ENCODE measurements at regions not wholly inside any gene's neighbourhood (a gene's known extent, or its start where the extent isn't known, plus 50 kb on each side); places are given as distances from the start of the nearest gene placed in this dataset.

GRCh38 chr2:176687944-176688343 lies 418.7 kb downstream of the MTX2 start:
- DNase-seq: no peak

GRCh38 chr2:176689711-176690110 lies 420.5 kb downstream of the MTX2 start:
- DNase-seq: no peak

GRCh38 chr2:176691471-176691870 lies 422.2 kb downstream of the MTX2 start:
- DNase-seq: no peak

- DNase-seq: no peak
Measured at GRCh38 chr2:176692533-176692932, 423.3 kb downstream of the MTX2 start.

- DNase-seq: no peak
Measured at GRCh38 chr2:176699098-176699497, 429.9 kb downstream of the MTX2 start.

- DNase-seq: no peak
Measured at GRCh38 chr2:176699644-176700043, 430.4 kb downstream of the MTX2 start.

GRCh38 chr2:176702131-176702530 lies 432.9 kb downstream of the MTX2 start:
- DNase-seq: no peak

GRCh38 chr2:176704282-176704858 lies 435.1 kb downstream of the MTX2 start:
- no peak for DNase-seq

- DNase-seq: no peak
Measured at GRCh38 chr2:176709149-176709951, 440.1 kb downstream of the MTX2 start.

GRCh38 chr2:176709991-176710390 lies 440.7 kb downstream of the MTX2 start:
- DNase-seq: no peak

GRCh38 chr2:176710657-176711186 lies 441.5 kb downstream of the MTX2 start:
- DNase-seq: no peak

GRCh38 chr2:176725873-176726645 lies 456.8 kb downstream of the MTX2 start:
- no peak for DNase-seq

- no peak for DNase-seq
Measured at GRCh38 chr2:176727696-176728095, 458.5 kb downstream of the MTX2 start.

GRCh38 chr2:176729706-176730569 lies 460.7 kb downstream of the MTX2 start:
- no peak for DNase-seq

- no peak for DNase-seq
Measured at GRCh38 chr2:176732780-176733179, 463.5 kb downstream of the MTX2 start.

GRCh38 chr2:176733698-176734430 lies 464.6 kb downstream of the MTX2 start:
- no peak for DNase-seq

- no peak for DNase-seq
Measured at GRCh38 chr2:176734868-176735267, 465.6 kb downstream of the MTX2 start.

- no peak for DNase-seq
Measured at GRCh38 chr2:176742271-176742670, 470.3 kb upstream of the HNRNPA3 start.

- no peak for DNase-seq
Measured at GRCh38 chr2:176743671-176744070, 468.9 kb upstream of the HNRNPA3 start.

GRCh38 chr2:176744146-176744545 lies 468.4 kb upstream of the HNRNPA3 start:
- DNase-seq: no peak

- DNase-seq: no peak
Measured at GRCh38 chr2:176745543-176746200, 466.9 kb upstream of the HNRNPA3 start.
